Endothelial cell of umbilical vein (primary cell): ENCODE measurements at regions not wholly inside any gene's neighbourhood (a gene's known extent, or its start where the extent isn't known, plus 50 kb on each side); places are given as distances from the start of the nearest gene placed in this dataset.

Source experiments
- BruUV-seq: library from RNA; stranded (reverse); fragments of 400-500 nt; replicated peaks from 2 replicates; lab custom pipeline; 2021; lab: Mats Ljungman, UMichigan
- CTCF ChIA-PET: fragments of 300-600, 350-600 bp; sonication (Branson Sonifier 250); formaldehyde crosslinking; loops from one replicate; lab custom pipeline; 2021; ENCODE audit warnings: antibody characterized with exemption, inconsistent platforms; lab: Charles Lee
- POLR2A ChIA-PET: fragments of 300-600, 350-600 bp; sonication (Branson Sonifier 250); formaldehyde crosslinking; loops from one replicate; lab custom pipeline; 2021; ENCODE audit warnings: antibody characterized with exemption, inconsistent platforms; lab: Charles Lee
- DNase-seq: peaks from one replicate; pipeline ENCODE4 v3.0.0-alpha.2; 2011; ENCODE audit warnings: low read depth, low spot score
- FAIRE-seq: peaks from 2 replicates; lab custom pipeline; 2011; peaks lifted over from hg19 to GRCh38; lab: Jason Lieb, UNC
- H2AFZ ChIP-seq: 2 replicates; pipeline ENCODE4 v1.6.0; 2012; ENCODE audit warnings: low read depth, low read length, control low read depth, inconsistent platforms
- H3K27ac ChIP-seq: 2 replicates; pipeline ENCODE4 v1.5.1; 2011; ENCODE audit warnings: low read depth, mild to moderate bottlenecking, control low read depth, low read length, moderate library complexity; ENCODE audit not compliant: insufficient read depth
- H3K27me3 ChIP-seq, 2 experiments: 2 replicates each; pipeline versions ENCODE4 v1.6.0 to v1.6.1; 2011; ENCODE audit warnings: low read length in 2 of 2, mixed read lengths in 1 of 2; ENCODE audit not compliant: control insufficient read depth in 2 of 2, insufficient read depth in 2 of 2
- H3K36me3 ChIP-seq, 2 experiments: 2 replicates in 1 of 2; 3 replicates in 1 of 2; pipeline ENCODE4 v1.5.1; 2011; ENCODE audit warnings: low read length in 2 of 2, mild to moderate bottlenecking in 1 of 2, moderate library complexity in 1 of 2; ENCODE audit not compliant: control insufficient read depth in 2 of 2, insufficient read depth in 2 of 2; ENCODE audit errors: extremely low read depth in 1 of 2
- H3K4me1 ChIP-seq: 3 replicates; pipeline ENCODE4 v1.5.1; 2011; ENCODE audit warnings: mild to moderate bottlenecking, low read length; ENCODE audit not compliant: control insufficient read depth, insufficient read depth; ENCODE audit errors: extremely low read depth
- H3K4me2 ChIP-seq: 2 replicates; pipeline ENCODE4 v1.6.1; 2011; ENCODE audit warnings: low read length, control low read depth, mixed read lengths; ENCODE audit not compliant: insufficient read depth
- H3K4me3 ChIP-seq, 3 experiments: fragments of 200-600 bp in 1 of 3; sonication (generic), shearing (Covaris generic) in 1 of 3; replicated peaks in 1 of 3; 2 replicates each; pipeline ENCODE4 v1.5.1; 2011 to 2016; ENCODE audit warnings: control low read depth in 3 of 3, low read length in 3 of 3, mild to moderate bottlenecking in 2 of 3, inconsistent platforms in 1 of 3, low read depth in 1 of 3, moderate library complexity in 1 of 3; ENCODE audit not compliant: insufficient read depth in 1 of 3
- H3K79me2 ChIP-seq: 2 replicates; pipeline ENCODE4 v1.6.0; 2012; ENCODE audit warnings: low read length, inconsistent platforms; ENCODE audit not compliant: control insufficient read depth, insufficient read depth
- H3K9ac ChIP-seq: replicated peaks from 2 replicates; pipeline ENCODE3; 2011; ENCODE audit warnings: low read length, control low read depth; ENCODE audit not compliant: insufficient read depth; ENCODE audit errors: extremely low read depth
- H3K9me1 ChIP-seq: replicated peaks from 3 replicates; pipeline ENCODE4 v1.6.0; 2011; ENCODE audit warnings: mild to moderate bottlenecking, low read length; ENCODE audit not compliant: control insufficient read depth, insufficient read depth; ENCODE audit errors: extremely low read depth
- H3K9me3 ChIP-seq: replicated peaks from 2 replicates; pipeline ENCODE4 v1.5.1; 2012; ENCODE audit warnings: low read length, inconsistent platforms; ENCODE audit not compliant: control insufficient read depth, insufficient read depth
- H4K20me1 ChIP-seq: replicated peaks from 2 replicates; pipeline ENCODE3; 2011; ENCODE audit warnings: mild to moderate bottlenecking, low read length; ENCODE audit not compliant: control insufficient read depth, insufficient read depth; ENCODE audit errors: extremely low read depth
- CTCF ChIP-seq, 2 donors: IDR thresholded peaks; 1 replicate in 1 of 2; 2 replicates in 1 of 2; pipeline ENCODE4 v1.5.1; 2011; ENCODE audit warnings: low read length in 2 of 2, mild to moderate bottlenecking in 2 of 2, moderate library complexity in 2 of 2, control low read depth in 1 of 2, inconsistent platforms in 1 of 2, low read depth in 1 of 2; ENCODE audit not compliant: insufficient read depth in 1 of 2; ENCODE audit errors: extremely low read depth in 1 of 2
- EZH2 ChIP-seq: IDR thresholded peaks from 2 replicates; pipeline ENCODE4 v1.6.1; 2012; ENCODE audit warnings: borderline replicate concordance, low read depth, mild to moderate bottlenecking, moderate library complexity, low read length, inconsistent platforms; ENCODE audit not compliant: severe bottlenecking
- FOS ChIP-seq: IDR thresholded peaks from 2 replicates; pipeline ENCODE4 v1.6.1; 2011; ENCODE audit warnings: mild to moderate bottlenecking, low read length, moderate library complexity, borderline replicate concordance; ENCODE audit not compliant: insufficient read depth
- GATA2 ChIP-seq: IDR thresholded peaks from 2 replicates; pipeline ENCODE4 v1.7.0; 2011; ENCODE audit warnings: low read depth, mild to moderate bottlenecking, moderate library complexity, mixed read lengths, low read length; ENCODE audit not compliant: insufficient read length, insufficient read depth
- JUN ChIP-seq: IDR thresholded peaks from 2 replicates; pipeline ENCODE4 v1.6.1; 2011; ENCODE audit warnings: borderline replicate concordance, low read depth; ENCODE audit not compliant: insufficient read length, insufficient read depth
- MYC ChIP-seq: IDR thresholded peaks from one replicate; pipeline ENCODE4 v1.6.1; 2011; ENCODE audit warnings: mild to moderate bottlenecking, low read depth, low read length
- POLR2A ChIP-seq: IDR thresholded peaks from 2 replicates; pipeline ENCODE4 v1.6.1; 2012; ENCODE audit warnings: low read depth, mild to moderate bottlenecking, control low read depth, low read length
- POLR2AphosphoS5 ChIP-seq: IDR thresholded peaks from 2 replicates; pipeline ENCODE4 v1.6.1; 2012; ENCODE audit warnings: low read depth, mild to moderate bottlenecking, control low read depth, low read length, moderate library complexity; ENCODE audit not compliant: insufficient read depth
- dilution Hi-C: fragments of 300-500 bp; cut with MboI; formaldehyde crosslinking; loops from one replicate; pipeline ENCODE4 v1.15.0; 2019; ENCODE audit warnings: low sequenced_read_pairs; ENCODE audit not compliant: extremely low pct_ligation_motif_present
- intact Hi-C: fragments of 100-400 bp; cut with micrococcal nuclease; formaldehyde crosslinking; loops from one replicate; pipeline ENCODE4 v1.10.0; 2022
- TF ChIP-seq, protein P1 (sequence below): IDR thresholded peaks from 2 replicates; pipeline ENCODE4 v1.6.1; 2011; ENCODE audit not compliant: insufficient read depth, insufficient read length

GRCh38 chr13:90447034-90447733 lies 900.3 kb upstream of the MIR17HG start:
- no peak for FAIRE-seq
- Histone ChIP-seq H3K9ac (no peak overlapping the region), H2AFZ (no peak overlapping the region), H3K27ac (no peak overlapping the region), H3K4me3 (no peak overlapping the region), H3K36me3 (no peaks in the 10 kb centered on the region), H3K79me2 (no peaks in the 10 kb centered on the region), H3K4me1 (peaks cover 18% of the 10 kb centered on the region), H3K27me3 (no peaks in the 10 kb centered on the region), H4K20me1 (no peaks in the 10 kb centered on the region), H3K9me3 (no peaks in the 10 kb centered on the region), H3K9me1 (no peaks in the 10 kb centered on the region), H3K4me2 (no peak overlapping the region)
- dilution Hi-C loops, result no loop called here
- ChIA-PET POLR2A (no interaction called here), CTCF (no interaction called here)
- intact Hi-C loops, result no loop called here
- DNase-seq, result no peak
- no peak for TF ChIP-seq FOS
- no peak for TF ChIP-seq CTCF (IDR thresholded peaks at IDR 0.05; ENCODE audit: extremely low read depth in 1 of 2, insufficient read depth in 1 of 2, low read depth in 1 of 2, low read length in 2 of 2)
- no peak for TF ChIP-seq POLR2A
- no peak for TF ChIP-seq JUN
- TF ChIP-seq GATA2, result no peak
- TF ChIP-seq, protein P1, sequence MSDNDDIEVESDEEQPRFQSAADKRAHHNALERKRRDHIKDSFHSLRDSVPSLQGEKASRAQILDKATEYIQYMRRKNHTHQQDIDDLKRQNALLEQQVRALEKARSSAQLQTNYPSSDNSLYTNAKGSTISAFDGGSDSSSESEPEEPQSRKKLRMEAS, result no peak
- TF ChIP-seq EZH2, result no peak
- no peak for TF ChIP-seq MYC
- TF ChIP-seq POLR2AphosphoS5, result no peak
- BruUV-seq, result no TSS peak
